ENCODE measurements at regions not wholly inside any gene's neighbourhood (a gene's known extent, or its start where the extent isn't known, plus 50 kb on each side); places are given as distances from the start of the nearest gene placed in this dataset.

- H3K27me3 ChIP-seq (ENCODE audit: control insufficient read depth in 1 of 2, insufficient read depth in 2 of 2, low read length in 2 of 2), result no peaks in the 10 kb centered on the region
- no peaks in the 10 kb centered on the region for H3K9me3 ChIP-seq (ENCODE audit: control insufficient read depth in 2 of 2, insufficient read depth in 1 of 2, low read depth in 1 of 2, low read length in 1 of 2)
- H3K36me3 ChIP-seq (ENCODE audit: control insufficient read depth in 2 of 2, insufficient read depth in 2 of 2, low read length in 1 of 2), result no peaks in the 10 kb centered on the region
- H3K4me3 ChIP-seq (ENCODE audit: low read depth in 1 of 2, low read length in 2 of 2), result no peak overlapping the region
- no peaks in the 10 kb centered on the region for H3K4me1 ChIP-seq (ENCODE audit: control insufficient read depth in 2 of 2, insufficient read depth in 2 of 2, low read length in 1 of 2)
- no peak overlapping the region for H3K27ac ChIP-seq (ENCODE audit: low read depth in 2 of 2, low read length in 1 of 2)
Measured at GRCh38 chr16:26898200-26898599, 168.5 kb upstream of the C16orf82 start.

DNA sequence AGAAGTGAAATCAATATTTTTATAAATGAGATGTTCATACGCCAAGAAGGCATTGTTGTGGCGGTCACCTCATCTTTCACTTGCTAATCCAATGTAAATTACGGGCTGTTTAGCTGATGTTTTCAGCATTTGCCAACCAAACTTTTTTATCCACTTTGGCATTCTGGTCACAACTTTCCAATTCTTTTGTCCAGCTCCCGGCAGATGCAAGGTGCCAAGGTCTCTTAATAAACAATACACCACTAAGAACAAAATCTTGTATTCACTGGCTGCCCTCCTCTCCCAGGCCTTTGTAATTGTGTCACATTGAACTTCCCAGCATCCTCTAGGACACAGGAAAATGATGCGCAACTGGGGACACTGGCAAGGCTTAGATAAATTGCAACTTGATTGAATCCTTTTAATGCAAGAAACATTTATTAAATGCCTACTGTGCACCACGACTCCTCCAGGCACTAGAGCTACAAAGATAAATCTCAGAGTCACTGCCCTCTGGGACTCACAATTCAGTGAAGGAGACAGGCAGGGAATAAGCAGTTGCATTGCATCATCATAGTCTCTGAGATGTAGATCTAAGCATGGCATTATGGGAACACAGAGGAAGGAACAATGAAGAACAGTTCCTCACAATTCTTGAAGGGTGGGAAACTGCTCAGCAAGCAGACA lies 165.4 kb upstream of the C16orf82 start:
- Histone ChIP-seq H3K27ac (ENCODE audit: low read depth in 2 of 2, low read length in 1 of 2) (no peak overlapping the region), H3K4me3 (ENCODE audit: low read depth in 1 of 2, low read length in 2 of 2) (no peak overlapping the region), H3K27me3 (ENCODE audit: control insufficient read depth in 1 of 2, insufficient read depth in 2 of 2, low read length in 2 of 2) (no peaks in the 10 kb centered on the region), H3K36me3 (ENCODE audit: control insufficient read depth in 2 of 2, insufficient read depth in 2 of 2, low read length in 1 of 2) (no peaks in the 10 kb centered on the region), H3K4me1 (ENCODE audit: control insufficient read depth in 2 of 2, insufficient read depth in 2 of 2, low read length in 1 of 2) (no peaks in the 10 kb centered on the region), H3K9me3 (ENCODE audit: control insufficient read depth in 2 of 2, insufficient read depth in 1 of 2, low read depth in 1 of 2, low read length in 1 of 2) (no peaks in the 10 kb centered on the region)
- WGBS, 2 donors, result 76 to 85% methylated on average over 6 of the region's 6 CpGs

- Histone ChIP-seq H3K4me3 (ENCODE audit: low read depth in 1 of 2, low read length in 2 of 2) (no peak overlapping the region), H3K9me3 (ENCODE audit: control insufficient read depth in 2 of 2, insufficient read depth in 1 of 2, low read depth in 1 of 2, low read length in 1 of 2) (no peaks in the 10 kb centered on the region), H3K27me3 (ENCODE audit: control insufficient read depth in 1 of 2, insufficient read depth in 2 of 2, low read length in 2 of 2) (no peaks in the 10 kb centered on the region), H3K36me3 (ENCODE audit: control insufficient read depth in 2 of 2, insufficient read depth in 2 of 2, low read length in 1 of 2) (no peaks in the 10 kb centered on the region), H3K27ac (ENCODE audit: low read depth in 2 of 2, low read length in 1 of 2) (no peak overlapping the region), H3K4me1 (ENCODE audit: control insufficient read depth in 2 of 2, insufficient read depth in 2 of 2, low read length in 1 of 2) (no peaks in the 10 kb centered on the region)
Measured at GRCh38 chr16:26901983-26902382, 164.7 kb upstream of the C16orf82 start.

- Histone ChIP-seq H3K4me1 (ENCODE audit: control insufficient read depth in 2 of 2, insufficient read depth in 2 of 2, low read length in 1 of 2) (no peaks in the 10 kb centered on the region), H3K27me3 (ENCODE audit: control insufficient read depth in 1 of 2, insufficient read depth in 2 of 2, low read length in 2 of 2) (no peaks in the 10 kb centered on the region), H3K36me3 (ENCODE audit: control insufficient read depth in 2 of 2, insufficient read depth in 2 of 2, low read length in 1 of 2) (no peaks in the 10 kb centered on the region), H3K27ac (ENCODE audit: low read depth in 2 of 2, low read length in 1 of 2) (no peak overlapping the region), H3K9me3 (ENCODE audit: control insufficient read depth in 2 of 2, insufficient read depth in 1 of 2, low read depth in 1 of 2, low read length in 1 of 2) (no peaks in the 10 kb centered on the region), H3K4me3 (ENCODE audit: low read depth in 1 of 2, low read length in 2 of 2) (no peak overlapping the region)
- WGBS, 2 donors, result 52 to 61% methylated on average over 2 of the region's 2 CpGs
Measured at GRCh38 chr16:26905336-26905735, 161.4 kb upstream of the C16orf82 start.

GRCh38 chr16:26909623-26910022 lies 157.1 kb upstream of the C16orf82 start:
- WGBS, 2 donors, result 67 to 73% methylated on average over 4 of the region's 4 CpGs
- no peaks in the 10 kb centered on the region for H3K27me3 ChIP-seq (ENCODE audit: control insufficient read depth in 1 of 2, insufficient read depth in 2 of 2, low read length in 2 of 2)

GRCh38 chr16:26911436-26911835 lies 155.3 kb upstream of the C16orf82 start:
- no peak overlapping the region for H3K27ac ChIP-seq (ENCODE audit: low read depth in 2 of 2, low read length in 1 of 2)

More at GRCh38 chr16:26909623-26910022, 157.1 kb upstream of the C16orf82 start:
- Histone ChIP-seq H3K4me3 (ENCODE audit: low read depth in 1 of 2, low read length in 2 of 2) (no peak overlapping the region), H3K4me1 (ENCODE audit: control insufficient read depth in 2 of 2, insufficient read depth in 2 of 2, low read length in 1 of 2) (no peaks in the 10 kb centered on the region), H3K9me3 (ENCODE audit: control insufficient read depth in 2 of 2, insufficient read depth in 1 of 2, low read depth in 1 of 2, low read length in 1 of 2) (no peaks in the 10 kb centered on the region), H3K27ac (ENCODE audit: low read depth in 2 of 2, low read length in 1 of 2) (no peak overlapping the region), H3K36me3 (ENCODE audit: control insufficient read depth in 2 of 2, insufficient read depth in 2 of 2, low read length in 1 of 2) (no peaks in the 10 kb centered on the region)

GRCh38 chr16:26913851-26914250 lies 152.9 kb upstream of the C16orf82 start:
- H3K9me3 ChIP-seq (ENCODE audit: control insufficient read depth in 2 of 2, insufficient read depth in 1 of 2, low read depth in 1 of 2, low read length in 1 of 2), result no peaks in the 10 kb centered on the region
- no peak overlapping the region for H3K4me3 ChIP-seq (ENCODE audit: low read depth in 1 of 2, low read length in 2 of 2)
- H3K36me3 ChIP-seq (ENCODE audit: control insufficient read depth in 2 of 2, insufficient read depth in 2 of 2, low read length in 1 of 2), result no peaks in the 10 kb centered on the region
- H3K27ac ChIP-seq (ENCODE audit: low read depth in 2 of 2, low read length in 1 of 2), result no peak overlapping the region
- no peaks in the 10 kb centered on the region for H3K27me3 ChIP-seq (ENCODE audit: control insufficient read depth in 1 of 2, insufficient read depth in 2 of 2, low read length in 2 of 2)
- no peaks in the 10 kb centered on the region for H3K4me1 ChIP-seq (ENCODE audit: control insufficient read depth in 2 of 2, insufficient read depth in 2 of 2, low read length in 1 of 2)
- 48 to 53% methylated on average over 6 of the region's 6 CpGs for WGBS, 2 donors

More at GRCh38 chr16:26911436-26911835, 155.3 kb upstream of the C16orf82 start:
- no peak overlapping the region for H3K4me3 ChIP-seq (ENCODE audit: low read depth in 1 of 2, low read length in 2 of 2)
- WGBS, 2 donors, result 55 to 63% methylated on average over 2 of the region's 2 CpGs
- H3K4me1 ChIP-seq (ENCODE audit: control insufficient read depth in 2 of 2, insufficient read depth in 2 of 2, low read length in 1 of 2), result no peaks in the 10 kb centered on the region
- no peaks in the 10 kb centered on the region for H3K9me3 ChIP-seq (ENCODE audit: control insufficient read depth in 2 of 2, insufficient read depth in 1 of 2, low read depth in 1 of 2, low read length in 1 of 2)
- no peaks in the 10 kb centered on the region for H3K36me3 ChIP-seq (ENCODE audit: control insufficient read depth in 2 of 2, insufficient read depth in 2 of 2, low read length in 1 of 2)
- H3K27me3 ChIP-seq (ENCODE audit: control insufficient read depth in 1 of 2, insufficient read depth in 2 of 2, low read length in 2 of 2), result no peaks in the 10 kb centered on the region

DNA sequence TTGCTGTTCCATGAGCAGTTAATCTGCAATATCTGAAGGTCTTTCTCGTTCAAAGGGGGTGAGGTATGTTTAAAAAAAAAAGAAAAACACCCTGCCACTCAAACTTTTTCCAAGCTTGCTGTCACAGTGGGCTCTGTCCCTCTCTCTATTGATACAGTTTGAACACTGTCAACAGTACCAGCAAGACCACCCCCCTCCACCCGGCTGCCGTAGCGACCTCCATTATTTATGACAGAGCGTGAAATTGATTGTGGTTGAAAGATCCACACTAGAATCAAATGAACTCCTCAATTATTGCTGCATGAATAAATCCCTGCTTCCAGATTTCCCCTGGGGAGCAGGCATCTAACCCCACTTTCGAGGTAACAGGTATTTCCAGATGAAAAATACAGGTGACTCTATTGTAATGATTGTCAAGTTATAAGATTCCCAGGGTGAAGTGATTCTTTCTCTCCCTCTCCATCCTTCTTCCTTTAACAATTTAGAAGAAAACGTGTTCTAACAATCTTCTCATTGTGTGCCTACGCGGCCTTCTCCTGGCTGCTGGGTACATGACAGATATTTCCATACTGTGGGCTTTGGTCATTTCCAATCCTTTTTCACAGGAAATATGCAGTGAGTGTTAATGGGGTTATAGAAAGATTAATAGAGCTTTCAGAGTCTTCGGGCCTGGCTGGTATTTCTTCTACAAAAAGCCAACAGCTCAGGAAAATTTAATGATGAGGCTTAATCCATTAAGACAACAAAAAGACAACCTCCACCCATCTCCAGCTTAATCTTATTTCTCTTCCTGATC lies 135.7 kb upstream of the C16orf82 start:
- Histone ChIP-seq H3K9me3 (ENCODE audit: control insufficient read depth in 2 of 2, insufficient read depth in 1 of 2, low read depth in 1 of 2, low read length in 1 of 2) (peaks cover 0 to 5% of the 10 kb centered on the region in 2 donors), H3K4me3 (ENCODE audit: low read depth in 1 of 2, low read length in 2 of 2) (no peak overlapping the region), H3K4me1 (ENCODE audit: control insufficient read depth in 2 of 2, insufficient read depth in 2 of 2, low read length in 1 of 2) (no peaks in the 10 kb centered on the region), H3K27me3 (ENCODE audit: control insufficient read depth in 1 of 2, insufficient read depth in 2 of 2, low read length in 2 of 2) (no peaks in the 10 kb centered on the region), H3K27ac (ENCODE audit: low read depth in 2 of 2, low read length in 1 of 2) (no peak overlapping the region), H3K36me3 (ENCODE audit: control insufficient read depth in 2 of 2, insufficient read depth in 2 of 2, low read length in 1 of 2) (no peaks in the 10 kb centered on the region)
- 65 to 73% methylated on average over 10 of the region's 10 CpGs for WGBS, 2 donors

- no peaks in the 10 kb centered on the region for H3K9me3 ChIP-seq (ENCODE audit: control insufficient read depth in 2 of 2, insufficient read depth in 1 of 2, low read depth in 1 of 2, low read length in 1 of 2)
- no peaks in the 10 kb centered on the region for H3K4me1 ChIP-seq (ENCODE audit: control insufficient read depth in 2 of 2, insufficient read depth in 2 of 2, low read length in 1 of 2)
- no peak overlapping the region for H3K4me3 ChIP-seq (ENCODE audit: low read depth in 1 of 2, low read length in 2 of 2)
- H3K27me3 ChIP-seq (ENCODE audit: control insufficient read depth in 1 of 2, insufficient read depth in 2 of 2, low read length in 2 of 2), result no peaks in the 10 kb centered on the region
- no peak overlapping the region for H3K27ac ChIP-seq (ENCODE audit: low read depth in 2 of 2, low read length in 1 of 2)
- 68 to 70% methylated on average over 4 of the region's 4 CpGs for WGBS, 2 donors
- no peaks in the 10 kb centered on the region for H3K36me3 ChIP-seq (ENCODE audit: control insufficient read depth in 2 of 2, insufficient read depth in 2 of 2, low read length in 1 of 2)
Measured at GRCh38 chr16:26950636-26951035, 116.1 kb upstream of the C16orf82 start.

DNA sequence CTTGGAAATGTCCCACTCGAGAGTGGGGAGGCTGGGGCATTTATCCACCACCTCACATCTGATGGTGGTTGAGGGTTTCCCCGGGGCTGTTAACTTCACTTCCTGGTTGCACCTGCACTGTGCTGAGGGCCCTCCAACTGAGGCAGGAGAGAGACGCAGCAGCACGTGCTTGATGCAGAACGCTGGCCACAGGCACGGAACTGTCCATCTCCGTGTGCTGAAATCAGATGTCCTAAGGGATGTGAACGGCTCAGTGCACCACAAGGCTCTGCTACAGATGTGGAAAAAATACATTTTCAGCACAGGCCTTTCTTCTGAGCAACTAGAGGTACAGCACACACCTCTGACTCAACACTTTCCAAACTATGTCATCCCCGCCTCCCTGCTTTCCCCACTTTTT lies 114.8 kb upstream of the C16orf82 start:
- Histone ChIP-seq H3K9me3 (ENCODE audit: control insufficient read depth in 2 of 2, insufficient read depth in 1 of 2, low read depth in 1 of 2, low read length in 1 of 2) (no peaks in the 10 kb centered on the region), H3K27ac (ENCODE audit: low read depth in 2 of 2, low read length in 1 of 2) (no peak overlapping the region), H3K27me3 (ENCODE audit: control insufficient read depth in 1 of 2, insufficient read depth in 2 of 2, low read length in 2 of 2) (no peaks in the 10 kb centered on the region), H3K36me3 (ENCODE audit: control insufficient read depth in 2 of 2, insufficient read depth in 2 of 2, low read length in 1 of 2) (no peaks in the 10 kb centered on the region), H3K4me3 (ENCODE audit: low read depth in 1 of 2, low read length in 2 of 2) (no peak overlapping the region), H3K4me1 (ENCODE audit: control insufficient read depth in 2 of 2, insufficient read depth in 2 of 2, low read length in 1 of 2) (no peaks in the 10 kb centered on the region)
- WGBS, 2 donors, result 20 to 23% methylated on average over 9 of the region's 9 CpGs
